Trophoblast cell (in vitro differentiated cells and primary cell): ENCODE measurements at regions not wholly inside any gene's neighbourhood (a gene's known extent, or its start where the extent isn't known, plus 50 kb on each side); places are given as distances from the start of the nearest gene placed in this dataset.

ENCODE experiments used
- DNase-seq, 2 donors: peaks; one replicate each; pipeline ENCODE4 v3.0.0-alpha.2; 2016
- H2AFZ ChIP-seq: 2 replicates; pipeline ENCODE4 v1.6.1; 2013; ENCODE audit warnings: low read length, moderate library complexity, mild to moderate bottlenecking; ENCODE audit not compliant: insufficient read depth, poor library complexity
- H2AK5ac ChIP-seq: 2 replicates; pipeline ENCODE4 v1.6.1; 2013; ENCODE audit warnings: mild to moderate bottlenecking, low read length
- H2BK120ac ChIP-seq: 2 replicates; pipeline ENCODE4 v1.6.1; 2013; ENCODE audit warnings: low read length, mild to moderate bottlenecking, moderate library complexity; ENCODE audit not compliant: insufficient read depth, poor library complexity
- H2BK12ac ChIP-seq: 2 replicates; pipeline ENCODE4 v1.6.1; 2013; ENCODE audit warnings: mild to moderate bottlenecking, low read length, moderate library complexity
- H2BK5ac ChIP-seq: 2 replicates; pipeline ENCODE4 v1.6.1; 2013; ENCODE audit warnings: low read length, low read depth, moderate library complexity, mild to moderate bottlenecking; ENCODE audit not compliant: poor library complexity
- H3K14ac ChIP-seq: 2 replicates; pipeline ENCODE4 v1.6.1; 2013; ENCODE audit warnings: mild to moderate bottlenecking, low read length
- H3K18ac ChIP-seq: 2 replicates; pipeline ENCODE4 v1.6.1; 2013; ENCODE audit warnings: mild to moderate bottlenecking, low read length
- H3K23ac ChIP-seq: 2 replicates; pipeline ENCODE4 v1.6.1; 2013; ENCODE audit warnings: low read length
- H3K27ac ChIP-seq: 2 replicates; pipeline ENCODE4 v1.5.1; 2013; ENCODE audit warnings: low read depth, mild to moderate bottlenecking, inconsistent platforms, low read length, moderate library complexity
- H3K27me3 ChIP-seq: 2 replicates; pipeline ENCODE4 v1.6.1; 2013; ENCODE audit warnings: inconsistent platforms, mild to moderate bottlenecking, low read length, moderate library complexity; ENCODE audit not compliant: insufficient read depth
- H3K36me3 ChIP-seq, 2 experiments: 1 replicate in 1 of 2; 2 replicates in 1 of 2; pipeline ENCODE4 v1.6.1; 2013; ENCODE audit warnings: low read length in 2 of 2, mild to moderate bottlenecking in 2 of 2, moderate library complexity in 1 of 2; ENCODE audit not compliant: insufficient read depth in 2 of 2, control insufficient read depth in 1 of 2
- H3K4ac ChIP-seq: 2 replicates; pipeline ENCODE4 v1.6.1; 2013; ENCODE audit warnings: low read depth, mild to moderate bottlenecking, low read length, moderate library complexity
- H3K4me1 ChIP-seq, 2 experiments: 1 replicate in 1 of 2; 2 replicates in 1 of 2; pipeline ENCODE4 v1.6.1; 2013; ENCODE audit warnings: low read length in 2 of 2, mild to moderate bottlenecking in 2 of 2, moderate library complexity in 1 of 2; ENCODE audit not compliant: insufficient read depth in 2 of 2, control insufficient read depth in 1 of 2
- H3K4me2 ChIP-seq: 2 replicates; pipeline ENCODE4 v1.6.1; 2013; ENCODE audit warnings: inconsistent platforms, mild to moderate bottlenecking, low read length, moderate library complexity
- H3K4me3 ChIP-seq: 2 replicates; pipeline ENCODE4 v1.5.1; 2013; ENCODE audit warnings: mild to moderate bottlenecking, low read depth, low read length, inconsistent platforms
- H3K79me1 ChIP-seq: one replicate; pipeline ENCODE4 v1.6.1; 2013; ENCODE audit warnings: low read length
- H3K79me2 ChIP-seq: 2 replicates; pipeline ENCODE4 v1.6.1; 2013; ENCODE audit warnings: low read length, mild to moderate bottlenecking; ENCODE audit not compliant: control insufficient read depth, insufficient read depth, poor library complexity
- H3K9ac ChIP-seq: 2 replicates; pipeline ENCODE4 v1.6.1; 2013; ENCODE audit warnings: mild to moderate bottlenecking, low read length
- H3K9me3 ChIP-seq: 2 replicates; pipeline ENCODE4 v1.6.1; 2013; ENCODE audit warnings: low read depth, mild to moderate bottlenecking, control low read depth, inconsistent platforms, low read length; ENCODE audit not compliant: insufficient read depth
- H4K12ac ChIP-seq: 2 replicates; pipeline ENCODE4 v1.6.1; 2013; ENCODE audit warnings: low read depth, mild to moderate bottlenecking, low read length, moderate library complexity
- H4K8ac ChIP-seq: 2 replicates; pipeline ENCODE4 v1.6.1; 2013; ENCODE audit warnings: low read depth, mild to moderate bottlenecking, low read length, moderate library complexity
- H4K91ac ChIP-seq: one replicate; pipeline ENCODE4 v1.6.1; 2013; ENCODE audit warnings: low read depth, mild to moderate bottlenecking, low read length, moderate library complexity
- WGBS: extraction: QIAGEN DNeasy Blood & Tissue Kit; methylation state at CpG from one replicate; pipeline ENCODE4 v1.1.7; 2013; ENCODE audit warnings: missing lambda C conversion rate; ENCODE audit not compliant: insufficient read length, insufficient coverage; ENCODE audit errors: extremely low coverage; 5-methylcytosine and 5-hydroxymethylcytosine counted together

DNA sequence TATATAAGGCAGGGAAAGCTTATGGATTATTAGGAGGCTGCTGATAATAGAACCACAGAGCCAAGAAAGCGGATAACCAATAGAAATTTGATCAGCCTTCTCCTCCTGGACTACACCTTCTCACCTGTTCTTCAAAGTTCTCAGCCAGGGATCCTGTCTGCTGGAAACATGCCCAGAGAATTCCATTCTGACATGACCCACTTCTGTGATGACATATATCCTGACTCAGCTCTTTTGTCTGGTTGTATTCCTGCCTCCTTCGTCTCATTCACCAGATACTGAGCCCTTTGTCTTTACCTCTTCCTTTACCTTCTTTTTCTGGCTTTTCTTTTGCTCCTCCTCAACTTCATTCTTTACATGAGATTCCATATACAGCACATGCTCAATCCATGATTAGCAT, 576.1 kb downstream of the CDH11 start:
- H3K4me2 ChIP-seq: no peak overlapping the region
- H2BK5ac ChIP-seq: no peak overlapping the region
- H3K4me3 ChIP-seq: no peak overlapping the region
- no peak overlapping the region for H4K8ac ChIP-seq
- no peak overlapping the region for H3K4ac ChIP-seq
- H2AFZ ChIP-seq: no peak overlapping the region
- H3K18ac ChIP-seq: no peak overlapping the region
- H3K4me1 ChIP-seq: peaks cover 0 to 2% of the 10 kb centered on the region in 2 experiments
- DNase-seq: no peak
- H3K14ac ChIP-seq: no peak overlapping the region
- no peaks in the 10 kb centered on the region for H3K9me3 ChIP-seq
- no peak overlapping the region for H3K27ac ChIP-seq
- H3K36me3 ChIP-seq: no peaks in the 10 kb centered on the region
- WGBS: no CpG with 5 or more reads among the region's 2 CpGs
- H3K23ac ChIP-seq: no peak overlapping the region
- H3K9ac ChIP-seq: no peak overlapping the region
- no peaks in the 10 kb centered on the region for H3K79me2 ChIP-seq
- no peak overlapping the region for H2AK5ac ChIP-seq
- no peak overlapping the region for H4K91ac ChIP-seq
- no peak overlapping the region for H2BK12ac ChIP-seq
- H2BK120ac ChIP-seq: no peak overlapping the region
- no peak overlapping the region for H4K12ac ChIP-seq
- H3K79me1 ChIP-seq: no peaks in the 10 kb centered on the region
- H3K27me3 ChIP-seq: no peaks in the 10 kb centered on the region

DNA sequence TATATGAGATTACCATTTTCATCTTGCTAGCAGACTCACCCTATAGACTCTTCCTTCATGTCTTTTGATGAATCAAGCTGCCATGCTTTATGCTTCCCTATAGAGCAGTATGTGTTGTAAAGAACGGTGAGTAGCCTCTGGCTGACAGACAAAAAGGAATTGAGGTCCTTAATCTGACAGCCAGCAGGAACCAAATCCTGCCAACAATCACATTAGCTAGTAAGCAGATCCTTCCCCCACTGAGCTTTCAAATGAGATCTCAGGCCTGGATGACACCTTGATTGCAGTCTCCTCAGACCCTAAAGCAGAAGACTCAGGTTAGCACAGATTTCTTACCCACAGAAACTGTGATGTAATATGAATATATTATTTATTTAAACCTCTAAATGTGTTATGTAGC, 577.0 kb downstream of the CDH11 start:
- no peak overlapping the region for H4K91ac ChIP-seq
- no peak overlapping the region for H2BK120ac ChIP-seq
- no peaks in the 10 kb centered on the region for H3K79me1 ChIP-seq
- no peak overlapping the region for H3K4me2 ChIP-seq
- peaks cover 0 to 2% of the 10 kb centered on the region in 2 experiments for H3K4me1 ChIP-seq
- H3K18ac ChIP-seq: no peak overlapping the region
- H3K79me2 ChIP-seq: no peaks in the 10 kb centered on the region
- no peak overlapping the region for H3K4ac ChIP-seq
- H2BK5ac ChIP-seq: no peak overlapping the region
- H2AK5ac ChIP-seq: no peak overlapping the region
- H2BK12ac ChIP-seq: no peak overlapping the region
- WGBS: no CpG with 5 or more reads among the region's 1 CpG
- no peak overlapping the region for H3K23ac ChIP-seq
- DNase-seq: no peak
- H3K27me3 ChIP-seq: no peaks in the 10 kb centered on the region
- no peak overlapping the region for H3K14ac ChIP-seq
- H3K4me3 ChIP-seq: no peak overlapping the region
- no peak overlapping the region for H3K27ac ChIP-seq
- no peaks in the 10 kb centered on the region for H3K36me3 ChIP-seq
- no peak overlapping the region for H3K9ac ChIP-seq
- no peak overlapping the region for H4K8ac ChIP-seq
- no peaks in the 10 kb centered on the region for H3K9me3 ChIP-seq
- H2AFZ ChIP-seq: no peak overlapping the region
- no peak overlapping the region for H4K12ac ChIP-seq

GRCh38 chr16:64543441-64543840, 578.4 kb downstream of the CDH11 start:
- Histone ChIP-seq H2BK12ac (no peak overlapping the region), H2BK5ac (no peak overlapping the region), H4K91ac (no peak overlapping the region), H3K4me1 (peaks cover 0 to 2% of the 10 kb centered on the region in 2 experiments), H3K79me1 (no peaks in the 10 kb centered on the region), H3K4me2 (no peak overlapping the region), H3K18ac (no peak overlapping the region), H3K9ac (no peak overlapping the region), H3K36me3 (no peaks in the 10 kb centered on the region), H2AK5ac (no peak overlapping the region), H3K79me2 (no peaks in the 10 kb centered on the region), H4K8ac (no peak overlapping the region), H2BK120ac (no peak overlapping the region), H3K23ac (no peak overlapping the region), H3K14ac (no peak overlapping the region), H4K12ac (no peak overlapping the region), H3K4me3 (no peak overlapping the region), H3K27ac (no peak overlapping the region), H3K27me3 (no peaks in the 10 kb centered on the region), H3K4ac (no peak overlapping the region), H3K9me3 (no peaks in the 10 kb centered on the region), H2AFZ (no peak overlapping the region)
- WGBS: no CpG with 5 or more reads among the region's 4 CpGs
- DNase-seq: no peak

DNA sequence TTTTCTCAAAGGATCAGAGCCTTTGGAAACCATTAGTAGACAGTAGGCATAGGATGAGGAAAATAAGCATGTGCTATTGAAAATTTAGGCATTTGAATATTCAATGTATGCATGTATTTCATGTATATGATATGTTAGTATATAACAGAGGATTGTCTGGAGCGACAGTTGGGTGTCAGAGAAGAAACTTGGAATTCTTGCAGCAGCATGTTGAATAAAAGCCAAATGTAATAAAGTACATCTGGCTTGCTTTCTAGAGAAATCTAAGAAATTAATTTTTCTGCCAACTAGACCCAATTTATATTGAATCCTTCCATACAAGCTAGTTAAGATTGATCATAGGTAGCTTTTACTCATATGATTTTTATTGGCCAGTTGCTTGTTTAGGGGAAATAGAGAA, 578.8 kb downstream of the CDH11 start:
- Histone ChIP-seq H3K9ac (no peak overlapping the region), H4K91ac (no peak overlapping the region), H3K14ac (no peak overlapping the region), H4K8ac (no peak overlapping the region), H2BK12ac (no peak overlapping the region), H3K4me1 (peaks cover 0 to 2% of the 10 kb centered on the region in 2 experiments), H3K27me3 (no peaks in the 10 kb centered on the region), H3K23ac (no peak overlapping the region), H2AFZ (no peak overlapping the region), H2BK5ac (no peak overlapping the region), H3K27ac (no peak overlapping the region), H4K12ac (no peak overlapping the region), H3K36me3 (no peaks in the 10 kb centered on the region), H2AK5ac (no peak overlapping the region), H3K4me3 (no peak overlapping the region), H3K4me2 (no peak overlapping the region), H3K18ac (no peak overlapping the region), H2BK120ac (no peak overlapping the region), H3K79me1 (no peaks in the 10 kb centered on the region), H3K9me3 (no peaks in the 10 kb centered on the region), H3K79me2 (no peaks in the 10 kb centered on the region), H3K4ac (no peak overlapping the region)
- DNase-seq: no peak
- no CpG with 5 or more reads among the region's 1 CpG for WGBS
